SHP77 (cell line): ENCODE measurements at regions not wholly inside any gene's neighbourhood (a gene's known extent, or its start where the extent isn't known, plus 50 kb on each side); places are given as distances from the start of the nearest gene placed in this dataset.

Experiments
- DNase-seq, 2 experiments: peaks; one replicate each; lab custom pipeline; 2025; lab: John Stamatoyannopoulos, UW

- DNase-seq: no peak
Observed at GRCh38 chr20:16175322-16175961, 397.8 kb downstream of the KIF16B start.

DNA sequence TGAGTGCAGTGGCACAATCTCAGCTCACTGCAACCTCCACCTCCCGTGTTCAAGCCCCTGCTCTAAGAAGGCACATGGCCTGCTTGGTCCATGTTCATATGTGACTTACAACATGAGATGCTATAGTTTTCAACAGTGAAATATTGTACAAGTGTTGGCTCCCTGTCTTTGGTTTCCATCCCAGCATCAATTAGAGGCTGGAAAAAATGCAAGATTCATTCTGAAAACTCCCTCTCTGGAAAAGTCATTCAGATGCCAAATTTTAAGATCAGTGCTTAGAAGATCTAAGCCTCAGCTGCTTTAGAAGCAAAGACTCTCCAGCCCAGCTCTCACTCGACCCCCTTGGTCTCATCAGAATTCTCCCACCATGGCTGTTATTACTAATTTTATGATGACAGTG, 398.9 kb downstream of the KIF16B start:
- DNase-seq: no peak

- no peak for DNase-seq
Observed at GRCh38 chr20:16173044-16173443, 400.2 kb downstream of the KIF16B start.

DNA sequence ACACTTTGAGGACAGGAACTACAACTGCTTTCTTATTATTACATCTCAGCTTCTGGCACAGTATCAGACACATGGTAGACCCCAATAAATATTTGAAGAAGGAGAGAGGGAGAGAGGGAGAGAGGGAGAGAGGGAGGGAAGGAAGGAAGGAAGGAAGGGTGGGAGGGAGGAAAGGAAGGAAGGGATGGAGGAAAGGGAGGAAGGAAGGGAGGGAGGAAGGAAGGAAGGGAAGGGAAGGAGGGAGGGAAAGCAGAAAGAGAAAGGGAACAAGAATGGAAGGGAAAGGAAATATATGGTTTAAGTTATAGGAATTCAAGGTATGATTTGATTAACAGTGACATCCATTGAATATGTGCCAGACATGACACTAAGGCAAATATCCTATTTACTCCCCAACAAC, 402.1 kb downstream of the KIF16B start:
- DNase-seq: no peak

GRCh38 chr20:16170406-16170971, 402.8 kb downstream of the KIF16B start:
- DNase-seq: no peak

GRCh38 chr20:16167423-16168130, 405.7 kb downstream of the KIF16B start:
- no peak for DNase-seq

DNA sequence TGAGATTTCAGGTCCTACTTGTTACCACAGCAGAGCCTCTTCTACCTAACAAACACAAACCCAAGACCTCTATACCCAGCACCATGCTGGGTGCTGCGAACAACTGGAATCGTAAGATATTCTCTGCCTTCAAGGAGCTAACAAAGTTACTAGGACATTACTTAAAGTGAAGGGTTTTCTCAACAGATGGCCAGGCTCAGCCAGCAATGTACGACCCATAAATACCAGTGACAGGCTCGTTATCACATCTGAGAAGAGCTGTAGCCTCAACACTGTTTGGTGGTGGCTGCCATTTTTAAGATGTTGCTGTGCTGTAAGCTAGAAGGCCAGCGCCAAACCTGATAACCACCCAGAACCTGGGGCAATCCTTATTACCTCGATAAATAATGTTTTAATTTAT, 406.5 kb downstream of the KIF16B start:
- DNase-seq: no peak

- no peak for DNase-seq
Observed at GRCh38 chr20:16158976-16159286, 414.3 kb downstream of the KIF16B start.

GRCh38 chr20:16158090-16158975, 414.9 kb downstream of the KIF16B start:
- no peak for DNase-seq

DNA sequence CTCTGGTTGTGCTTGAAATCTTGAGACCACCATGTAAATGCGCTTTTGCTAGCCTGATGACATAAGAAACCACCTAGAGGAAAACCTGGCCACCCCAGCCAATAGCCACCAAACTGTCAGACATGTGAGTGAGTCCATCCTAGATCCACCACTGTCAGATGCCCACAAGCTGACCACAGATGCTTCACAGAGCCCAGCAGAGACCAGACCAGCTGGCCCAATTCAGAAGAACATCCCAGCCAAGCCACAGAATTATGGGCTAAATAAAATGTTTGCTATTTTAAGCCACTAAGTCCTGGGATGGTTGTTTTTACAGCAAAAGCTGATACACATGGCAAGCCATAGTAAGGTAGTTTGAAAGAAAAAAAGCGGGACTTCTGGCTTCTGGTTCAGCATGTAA, 425.3 kb downstream of the KIF16B start:
- no peak for DNase-seq

GRCh38 chr20:16147216-16147615, 426.0 kb downstream of the KIF16B start:
- no peak for DNase-seq

GRCh38 chr20:16145919-16146318, 427.3 kb downstream of the KIF16B start:
- DNase-seq: no peak

DNA sequence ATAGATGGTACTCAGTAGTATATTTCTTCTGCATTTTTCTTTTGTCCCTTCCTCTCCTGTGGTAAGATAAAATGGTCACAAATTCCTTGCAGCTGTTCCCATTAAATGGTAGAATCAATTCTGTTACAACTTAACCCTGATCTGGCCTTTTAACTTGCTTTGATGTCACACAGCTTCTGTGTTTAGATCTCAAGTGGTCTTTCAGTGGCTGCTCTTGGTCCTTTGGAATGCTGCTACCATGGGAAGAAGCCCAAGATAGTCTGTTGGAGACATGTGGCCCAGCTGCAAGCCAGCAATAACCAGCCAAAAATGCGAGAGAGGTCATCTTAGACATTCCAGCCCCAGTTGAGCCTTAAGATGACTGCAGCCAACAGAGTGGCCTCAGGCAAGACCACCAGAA, 429.7 kb downstream of the KIF16B start:
- DNase-seq: no peak

DNA sequence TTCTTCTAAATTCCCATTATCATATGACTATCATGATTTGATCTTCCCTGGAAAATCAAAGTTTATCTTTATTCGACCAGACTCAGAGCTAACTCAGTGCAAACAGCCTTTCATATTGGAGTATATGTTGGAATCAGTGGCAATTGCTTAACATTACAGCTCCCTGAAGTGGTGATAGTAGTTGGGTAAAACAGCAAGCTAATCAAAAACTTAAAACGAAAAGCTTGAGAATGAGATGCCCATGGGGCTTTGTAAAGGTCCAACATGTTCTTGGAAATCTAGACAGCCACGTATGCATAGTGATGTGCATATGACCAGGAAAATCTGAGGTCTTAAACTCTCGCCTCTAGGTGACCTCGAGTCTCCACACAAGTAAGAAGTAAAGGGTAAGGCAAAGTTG, 437.6 kb downstream of the KIF16B start:
- no peak for DNase-seq

- DNase-seq: no peak
Observed at GRCh38 chr20:16132036-16132798, 441.0 kb downstream of the KIF16B start.

- DNase-seq: no peak
Observed at GRCh38 chr20:16129411-16129810, 443.8 kb downstream of the KIF16B start.

GRCh38 chr20:16128538-16129106, 444.6 kb downstream of the KIF16B start:
- DNase-seq: no peak

- DNase-seq: no peak
Observed at GRCh38 chr20:16125816-16126215, 447.4 kb downstream of the KIF16B start.

DNA sequence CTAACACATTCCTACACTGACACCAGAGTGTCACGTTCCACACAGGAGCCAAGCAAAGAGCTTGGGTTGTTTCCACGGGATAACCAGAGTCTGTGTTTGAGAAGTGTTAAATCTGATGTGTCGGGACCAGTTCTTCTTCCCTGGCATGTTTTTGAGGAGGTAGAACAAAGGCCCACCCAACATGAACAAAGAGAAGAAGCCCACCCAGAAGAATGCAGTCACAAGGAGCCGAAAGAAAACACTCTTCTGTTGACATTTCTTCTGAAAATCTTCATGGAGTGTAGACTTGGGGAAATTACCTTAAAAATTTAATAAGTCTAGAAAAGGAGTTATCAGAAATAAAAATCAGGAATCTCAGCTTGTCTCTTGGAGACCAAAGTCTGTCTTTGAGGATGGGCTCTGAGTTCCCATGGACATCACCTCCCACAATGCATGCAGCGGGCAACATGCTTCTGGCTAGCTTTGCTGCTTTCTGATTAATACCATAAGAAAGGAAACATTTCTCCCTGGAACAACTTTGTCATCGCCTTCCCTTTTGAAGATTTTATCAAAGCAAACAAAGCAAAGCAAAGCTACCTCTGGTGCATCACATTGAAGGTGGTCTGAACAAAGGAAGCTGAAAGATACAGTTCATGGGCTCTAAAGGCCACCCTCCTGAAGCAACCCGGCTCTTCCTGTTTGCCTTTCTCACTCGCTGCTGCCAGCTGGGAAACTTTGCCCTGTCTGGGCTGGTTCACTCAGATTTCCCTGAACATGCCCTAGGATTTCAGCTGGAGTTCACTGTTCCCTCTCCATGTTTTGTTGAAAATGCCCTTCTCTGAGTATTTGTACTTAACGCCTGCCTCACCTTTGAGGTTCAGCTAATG, 448.1 kb downstream of the KIF16B start:
- no peak for DNase-seq

DNA sequence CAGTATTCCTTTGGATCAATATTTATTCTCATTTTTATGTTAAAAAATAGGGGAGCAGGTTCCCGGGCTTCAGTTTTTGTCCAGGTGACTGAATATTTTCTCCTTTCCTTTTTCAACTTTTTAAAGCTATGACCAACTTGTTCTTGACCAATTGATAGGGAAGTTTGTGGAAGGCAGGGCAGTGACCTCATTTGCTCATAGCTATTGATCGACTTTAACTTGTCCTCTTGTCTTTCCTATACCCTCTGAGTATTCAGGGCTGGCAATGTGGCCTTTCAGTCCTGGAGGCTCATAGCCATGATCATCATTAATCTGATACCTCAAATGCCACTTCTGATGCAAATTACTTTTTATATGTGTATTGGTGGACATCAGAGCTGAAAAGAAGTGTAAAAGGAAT, 448.8 kb downstream of the KIF16B start:
- DNase-seq: no peak

DNA sequence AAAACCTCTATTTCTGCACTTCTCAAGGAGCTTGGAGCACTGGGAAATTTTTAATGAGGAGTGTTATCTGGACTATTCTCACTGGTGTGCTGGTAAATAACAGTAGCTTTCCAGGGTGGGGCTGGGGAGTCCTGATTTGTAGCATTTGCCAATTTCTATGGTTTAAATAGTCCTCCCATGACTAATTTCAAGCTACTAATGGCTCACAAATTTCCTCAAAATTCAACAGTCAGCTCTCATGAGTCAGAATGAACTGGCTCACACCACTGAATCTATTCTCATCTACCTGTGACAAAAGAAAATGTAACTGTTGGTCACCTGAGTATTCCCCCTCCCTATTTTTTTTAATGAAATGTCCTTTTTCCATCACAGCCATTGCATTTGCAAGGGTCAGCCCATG, 449.6 kb downstream of the KIF16B start:
- no peak for DNase-seq
